Epithelial cell of prostate (primary cell): ENCODE measurements at regions not wholly inside any gene's neighbourhood (a gene's known extent, or its start where the extent isn't known, plus 50 kb on each side); places are given as distances from the start of the nearest gene placed in this dataset.
"Not testable (repeated sequence)": the region's sequence is repeated elsewhere in the genome, so short reads cannot be mapped to it uniquely, and the experiment has no call there.

Experiments used
- DNase-seq: peaks from one replicate; pipeline ENCODE4 v3.0.0-alpha.2; 2011; ENCODE audit warnings: low read depth, low spot score
- H3K27ac ChIP-seq: fragments of 450-650 bp; 2 replicates; pipeline ENCODE4 v1.5.1; 2017; ENCODE audit warnings: mild to moderate bottlenecking

DNA sequence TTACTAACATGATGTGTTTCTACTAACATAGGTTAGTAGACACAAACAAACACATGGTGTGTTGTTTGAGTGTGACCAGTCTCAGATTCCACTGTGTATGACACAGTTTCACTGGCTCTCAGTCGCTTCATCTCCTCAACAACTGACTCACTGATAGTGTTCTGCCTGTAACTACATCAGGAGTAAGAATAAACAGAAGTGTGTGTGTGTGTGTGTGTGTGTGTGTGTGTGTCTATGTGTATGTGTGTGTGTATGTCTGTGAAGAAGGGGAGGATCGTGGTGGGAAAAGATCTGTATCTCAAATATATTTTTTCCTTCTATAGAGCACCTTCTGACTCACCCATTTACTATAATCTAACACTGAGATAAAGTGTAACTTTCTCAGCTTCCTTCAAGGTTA lies 391.0 kb downstream of the PTPRC start:
- DNase-seq = peak; percentile 64
- H3K27ac ChIP-seq = no peak overlapping the region

DNA sequence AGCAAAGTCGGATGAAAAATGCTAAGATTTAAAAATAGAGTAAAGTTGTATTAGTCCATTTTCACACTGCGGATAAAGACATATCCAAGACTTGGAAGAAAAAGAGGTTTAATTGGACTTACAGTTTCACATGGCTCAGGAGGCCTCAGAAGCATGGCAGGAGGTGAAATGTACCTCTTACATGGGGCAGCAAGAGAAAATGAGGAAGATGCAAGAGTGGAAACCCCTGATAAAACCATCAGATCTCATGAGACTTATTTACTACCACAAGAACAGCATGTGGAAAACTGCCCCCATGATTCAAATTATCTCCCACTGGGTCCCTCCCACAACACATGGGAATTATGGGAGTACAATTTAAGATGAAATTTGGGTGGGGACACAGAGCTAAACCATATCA lies 391.7 kb downstream of the PTPRC start:
- not testable (repeated sequence) for H3K27ac ChIP-seq

DNA sequence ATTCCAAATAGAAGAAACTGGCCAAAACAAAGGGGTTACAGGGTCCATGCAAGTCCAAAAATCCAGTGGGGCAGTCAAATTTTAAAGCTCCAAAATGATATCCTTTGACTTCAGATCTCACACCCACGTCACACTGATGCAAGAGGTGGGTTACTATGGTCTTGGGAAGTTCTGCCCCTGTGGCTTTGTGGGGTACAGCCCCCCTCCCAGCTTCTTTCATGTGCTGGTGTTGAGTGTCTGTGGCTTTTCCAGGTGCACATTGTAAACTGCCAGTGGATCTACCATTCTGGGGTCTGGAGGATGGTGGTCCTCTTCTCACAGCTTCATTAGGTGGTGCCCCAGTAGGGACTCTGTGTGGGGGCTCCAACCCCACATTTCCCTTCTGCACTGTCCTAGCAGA lies 392.3 kb downstream of the PTPRC start:
- DNase-seq, H3K27ac ChIP-seq: not testable (repeated sequence)

More for the DNA sequence above, 391.7 kb downstream of the PTPRC start:
- DNase-seq = not testable (repeated sequence)

- not testable (repeated sequence) for H3K27ac ChIP-seq, DNase-seq
These were observed 393.6 kb downstream of the PTPRC start for GRCh38 chr1:199032479-199032878.

DNA sequence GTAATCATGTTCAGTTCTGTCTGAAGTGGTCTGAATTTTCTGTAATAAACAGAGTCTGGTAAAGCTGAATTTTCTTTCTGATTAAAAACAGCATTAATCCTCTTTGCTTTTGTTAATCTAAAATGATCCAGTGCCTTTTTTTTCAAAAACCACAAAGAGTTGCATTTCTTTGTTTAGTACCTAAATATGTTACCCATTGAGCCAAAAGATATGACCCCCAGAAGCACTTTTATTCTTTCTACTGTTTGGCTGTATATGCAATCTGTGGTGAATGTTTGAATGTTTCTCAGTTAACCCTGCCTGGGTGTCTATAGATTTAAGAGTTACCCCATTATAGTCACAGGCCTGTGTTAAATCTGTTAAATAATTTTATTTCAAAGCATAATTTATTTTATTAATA lies 394.8 kb downstream of the PTPRC start:
- no peak overlapping the region for H3K27ac ChIP-seq
- no peak for DNase-seq

DNA sequence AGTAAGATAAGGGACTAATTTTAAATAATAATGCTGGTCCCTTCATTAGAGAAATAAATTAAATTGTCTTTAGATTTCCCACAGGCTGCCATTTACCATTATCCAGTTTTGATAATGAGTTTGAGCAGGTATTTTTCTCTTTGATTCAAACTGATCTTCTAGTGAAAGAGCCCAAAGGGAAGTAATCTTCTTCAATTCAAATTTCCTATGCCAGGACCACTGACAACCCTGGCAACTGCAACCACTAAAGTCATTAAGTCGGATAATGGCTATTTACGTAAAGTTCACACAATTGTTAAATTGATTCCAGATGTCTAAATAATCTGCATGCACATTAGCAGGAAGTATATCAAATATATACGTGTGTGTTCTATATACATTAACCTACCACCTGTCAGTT lies 399.3 kb downstream of the PTPRC start:
- no peak for DNase-seq
- H3K27ac ChIP-seq = no peak overlapping the region

GRCh38 chr1:199040076-199040905 lies 401.5 kb downstream of the PTPRC start:
- no peak overlapping the region for H3K27ac ChIP-seq
- DNase-seq = no peak

GRCh38 chr1:199041173-199041914 lies 402.5 kb downstream of the PTPRC start:
- H3K27ac ChIP-seq = no peak overlapping the region
- no peak for DNase-seq

DNA sequence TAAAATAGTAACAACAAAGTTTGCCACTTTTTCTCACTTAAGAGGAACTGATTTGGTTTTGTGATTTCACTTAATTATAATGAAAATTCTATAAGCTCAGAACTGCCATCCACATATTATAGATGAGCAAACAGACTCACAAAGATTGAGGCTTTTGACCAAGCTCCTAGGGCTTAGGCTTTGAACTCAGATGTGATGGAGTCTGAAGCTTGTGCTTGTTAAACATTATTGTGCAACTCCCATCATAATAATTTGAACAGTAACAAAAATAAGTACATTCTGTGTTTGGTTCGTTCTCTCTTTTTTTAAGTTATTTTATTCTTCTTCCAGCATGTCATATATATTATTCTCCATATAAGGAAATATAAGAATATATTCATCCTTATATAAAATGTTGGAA lies 403.4 kb downstream of the PTPRC start:
- DNase-seq = no peak
- no peak overlapping the region for H3K27ac ChIP-seq

- no peak overlapping the region for H3K27ac ChIP-seq
- no peak for DNase-seq
These were observed 405.4 kb downstream of the PTPRC start for GRCh38 chr1:199044191-199044590.

- H3K27ac ChIP-seq = no peak overlapping the region
- no peak for DNase-seq
These were observed 407.8 kb downstream of the PTPRC start for GRCh38 chr1:199046618-199047017.

DNA sequence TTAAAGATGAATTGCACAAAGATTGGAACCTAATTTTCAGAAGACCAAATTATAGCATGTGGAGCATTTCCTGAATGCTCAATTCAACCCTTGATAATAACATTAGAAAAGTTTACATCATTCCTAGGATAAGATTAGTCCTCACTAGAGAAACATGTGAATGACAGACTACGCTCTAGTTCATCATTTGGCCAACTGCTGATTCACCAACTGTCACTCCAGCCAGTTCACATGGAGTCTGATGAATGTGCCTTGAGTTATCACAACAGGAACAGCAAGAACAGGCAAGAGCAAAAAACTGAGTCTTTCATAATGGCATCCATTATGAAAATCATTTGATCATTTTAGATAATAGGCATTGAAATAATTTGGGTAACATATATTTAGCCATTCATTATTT lies 415.9 kb downstream of the PTPRC start:
- no peak overlapping the region for H3K27ac ChIP-seq
- no peak for DNase-seq

- no peak for DNase-seq
- H3K27ac ChIP-seq = no peak overlapping the region
These were observed 418.5 kb downstream of the PTPRC start for GRCh38 chr1:199057322-199057721.

GRCh38 chr1:199058281-199058680 lies 419.4 kb downstream of the PTPRC start:
- DNase-seq = no peak
- H3K27ac ChIP-seq = no peak overlapping the region

DNA sequence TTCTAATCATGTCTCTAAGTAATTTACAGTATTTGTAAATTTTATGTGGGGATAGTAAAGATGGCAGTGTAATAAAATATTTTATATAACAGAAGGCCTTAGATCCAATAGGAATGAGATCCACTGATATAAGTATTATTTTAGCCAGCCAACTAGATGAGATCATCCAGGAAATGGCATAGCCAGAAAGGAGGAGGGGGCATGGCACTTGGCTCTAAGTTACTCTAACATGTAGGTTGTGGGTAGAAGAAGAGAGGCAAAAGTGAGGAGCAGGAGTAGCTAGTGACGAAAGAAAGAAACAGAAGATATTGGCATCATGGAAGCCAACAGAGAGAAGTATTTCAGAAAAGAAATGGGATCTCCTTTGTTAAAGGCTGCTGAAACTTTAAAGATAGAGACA lies 426.1 kb downstream of the PTPRC start:
- DNase-seq = no peak
- H3K27ac ChIP-seq = no peak overlapping the region

- no peak overlapping the region for H3K27ac ChIP-seq
- DNase-seq = no peak
These were observed 428.6 kb downstream of the PTPRC start for GRCh38 chr1:199067483-199067882.

GRCh38 chr1:199071080-199071479 lies 432.2 kb downstream of the PTPRC start:
- no peak overlapping the region for H3K27ac ChIP-seq
- DNase-seq = no peak

GRCh38 chr1:199073166-199073565 lies 434.3 kb downstream of the PTPRC start:
- DNase-seq = peak; percentile 14
- H3K27ac ChIP-seq = no peak overlapping the region

DNA sequence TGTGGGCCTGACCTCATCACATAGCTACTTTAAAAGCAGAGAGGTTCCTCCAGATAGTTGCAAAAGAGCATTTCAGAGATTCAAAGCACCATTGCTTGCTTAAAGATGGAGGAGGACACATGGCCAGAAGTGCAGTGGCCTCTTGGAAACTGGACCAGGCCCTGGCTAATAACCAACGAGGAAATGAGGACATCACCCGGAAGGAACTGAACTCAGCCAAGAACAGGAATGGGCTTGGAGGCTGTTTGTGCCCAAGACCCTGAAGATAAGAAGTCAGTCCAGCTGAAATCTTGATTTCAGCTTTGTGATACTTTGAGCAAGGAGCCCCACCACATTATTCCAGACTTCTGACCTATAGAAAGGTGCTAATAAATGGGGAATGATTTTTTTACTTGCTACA lies 437.0 kb downstream of the PTPRC start:
- H3K27ac ChIP-seq = no peak overlapping the region
- no peak for DNase-seq

GRCh38 chr1:199079994-199080393 lies 441.2 kb downstream of the PTPRC start:
- no peak for DNase-seq
- H3K27ac ChIP-seq = no peak overlapping the region

DNA sequence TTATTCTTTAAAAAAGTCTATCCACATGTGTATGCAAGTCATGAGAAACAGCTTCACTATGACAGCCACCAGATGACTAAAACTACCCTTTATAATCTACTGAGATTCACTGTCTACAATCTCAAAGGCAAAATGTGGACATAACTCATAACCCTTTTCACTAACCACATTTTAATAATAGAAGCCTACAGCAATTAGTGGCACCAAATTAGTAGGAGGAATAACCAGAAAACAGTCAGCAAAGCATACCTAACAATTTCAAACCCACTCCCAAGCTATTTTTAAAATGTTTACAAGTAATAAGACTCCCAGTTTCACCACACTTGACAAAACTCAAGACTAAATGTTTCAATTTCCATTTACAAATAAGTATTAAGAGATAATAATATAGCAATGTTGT lies 442.9 kb downstream of the PTPRC start:
- DNase-seq = no peak
- no peak overlapping the region for H3K27ac ChIP-seq
